ENCODE measurements at regions not wholly inside any gene's neighbourhood (a gene's known extent, or its start where the extent isn't known, plus 50 kb on each side); places are given as distances from the start of the nearest gene placed in this dataset.
A peak's percentile ranks its signal among the peaks of the same experiment; 100 is the strongest.
"Not testable (repeated sequence)": the region's sequence is repeated elsewhere in the genome, so short reads cannot be mapped to it uniquely, and the experiment has no call there.

- DNase-seq (ENCODE audit: low spot score): no peak
These were observed 207.3 kb upstream of the MAGEB2 start for GRCh38 chrX:30008031-30008430.

- no peak for DNase-seq (ENCODE audit: low spot score)
These were observed 204.9 kb upstream of the MAGEB2 start for GRCh38 chrX:30010471-30010870.

- no peak for DNase-seq (ENCODE audit: low spot score)
These were observed 199.9 kb upstream of the MAGEB2 start for GRCh38 chrX:30015440-30015839.

GRCh38 chrX:30027636-30028035 is 187.7 kb upstream of the MAGEB2 start:
- DNase-seq (ENCODE audit: low spot score): no peak

GRCh38 chrX:30036406-30036805 is 179.0 kb upstream of the MAGEB2 start:
- not testable (repeated sequence) for DNase-seq (ENCODE audit: low spot score)

GRCh38 chrX:30039768-30040167 is 175.6 kb upstream of the MAGEB2 start:
- no peak for DNase-seq (ENCODE audit: low spot score)

GRCh38 chrX:30060718-30061117 is 154.6 kb upstream of the MAGEB2 start:
- DNase-seq (ENCODE audit: low spot score): no peak

GRCh38 chrX:30065226-30065625 is 150.1 kb upstream of the MAGEB2 start:
- no peak for DNase-seq (ENCODE audit: low spot score)

GRCh38 chrX:30067677-30068076 is 147.7 kb upstream of the MAGEB2 start:
- DNase-seq (ENCODE audit: low spot score): no peak

GRCh38 chrX:30085571-30085970 is 129.8 kb upstream of the MAGEB2 start:
- DNase-seq (ENCODE audit: low spot score): no peak

GRCh38 chrX:30111431-30111830 is 103.9 kb upstream of the MAGEB2 start:
- no peak for DNase-seq (ENCODE audit: low spot score)

GRCh38 chrX:30141966-30142365 is 73.4 kb upstream of the MAGEB2 start:
- DNase-seq (ENCODE audit: low spot score): peak; percentile 43

- no peak for DNase-seq (ENCODE audit: low spot score)
These were observed 71.1 kb upstream of the MAGEB2 start for GRCh38 chrX:30144221-30144620.

GRCh38 chrX:30144971-30145731 is 70.2 kb upstream of the MAGEB2 start:
- no peak for DNase-seq (ENCODE audit: low spot score)

- DNase-seq (ENCODE audit: low spot score): no peak
These were observed 67.2 kb upstream of the MAGEB2 start for GRCh38 chrX:30147996-30148643.

GRCh38 chrX:30149206-30149605 is 66.2 kb upstream of the MAGEB2 start:
- not testable (repeated sequence) for DNase-seq (ENCODE audit: low spot score)

GRCh38 chrX:30150196-30150895 is 65.0 kb upstream of the MAGEB2 start:
- no peak for DNase-seq (ENCODE audit: low spot score)

GRCh38 chrX:30151964-30152363 is 63.4 kb upstream of the MAGEB2 start:
- no peak for DNase-seq (ENCODE audit: low spot score)

GRCh38 chrX:30153175-30153880 is 62.0 kb upstream of the MAGEB2 start:
- no peak for DNase-seq (ENCODE audit: low spot score)

- no peak for DNase-seq (ENCODE audit: low spot score)
These were observed 61.5 kb upstream of the MAGEB2 start for GRCh38 chrX:30153881-30154260.

GRCh38 chrX:30156009-30156408 is 59.4 kb upstream of the MAGEB2 start:
- no peak for DNase-seq (ENCODE audit: low spot score)

GRCh38 chrX:30156880-30157560 is 58.3 kb upstream of the MAGEB2 start:
- DNase-seq (ENCODE audit: low spot score): no peak

All from AG08396 (cell line).